Body of pancreas (tissue), 4 donors: ENCODE measurements at regions not wholly inside any gene's neighbourhood (a gene's known extent, or its start where the extent isn't known, plus 50 kb on each side); places are given as distances from the start of the nearest gene placed in this dataset.

Experiments used
- ATAC-seq: fragments of 150-250 bp; one replicate; pipeline ENCODE4 v1.9.1; 2016
- DNase-seq, 4 donors: peaks; one replicate each; pipeline ENCODE4 v3.0.0-alpha.2; 2019
- H3K27ac ChIP-seq, 4 donors: fragments of 200-600 bp; sonication (generic); 1 replicate in 3 of 4; 2 replicates in 1 of 4; pipeline versions ENCODE4 v1.5.1 to v1.6.1; 2016 to 2019; ENCODE audit warnings: mild to moderate bottlenecking in 1 of 4, mixed read lengths in 1 of 4, moderate library complexity in 1 of 4
- H3K27me3 ChIP-seq, 2 donors: fragments of 200-600 bp; sonication (generic); one replicate each; pipeline ENCODE4 v1.6.0; 2016; ENCODE audit warnings: mild to moderate bottlenecking in 1 of 2
- H3K36me3 ChIP-seq, 2 donors: fragments of 200-600 bp; sonication (generic); replicated peaks in 1 of 2; 2 replicates each; pipeline ENCODE4 v1.5.1; 2016; ENCODE audit warnings: low read depth in 2 of 2; ENCODE audit not compliant: insufficient read depth in 1 of 2
- H3K4me1 ChIP-seq: fragments of 200-600 bp; sonication (generic); one replicate; pipeline ENCODE4 v1.6.0; 2016
- H3K4me3 ChIP-seq, 2 donors: fragments of 200-600 bp; sonication (generic); 1 replicate in 1 of 2; 2 replicates in 1 of 2; pipeline ENCODE4 v1.5.1; 2016 to 2019
- H3K9me3 ChIP-seq, 3 donors: fragments of 200-600 bp; sonication (generic); 1 replicate in 2 of 3; 2 replicates in 1 of 3; pipeline ENCODE4 v1.5.1; 2016
- POLR2A ChIP-seq, 3 donors: fragments of 450-650 bp; IDR thresholded peaks; one replicate each; pipeline ENCODE4 v1.6.1; 2016; ENCODE audit warnings: antibody characterized with exemption in 3 of 3, mild to moderate bottlenecking in 2 of 3
- WGBS, 2 donors: methylation state at CpG; one replicate each; pipeline ENCODE4 v1.1.5; 2017; 5-methylcytosine and 5-hydroxymethylcytosine counted together
- intact Hi-C: fragments of 100-400 bp; cut with DNase I; formaldehyde crosslinking; loops from one replicate; pipeline ENCODE4 v1.15.1; 2023
- TF ChIP-seq, protein P1 (sequence below), 7 experiments: fragments of 450-650 bp in 4 of 7; fragments of 200-600 bp in 3 of 7; sonication (generic) in 3 of 7; IDR thresholded peaks; one replicate each; pipeline ENCODE4 v1.5.1; 2016 to 2019; ENCODE audit warnings: antibody characterized with exemption in 7 of 7

- Histone ChIP-seq H3K36me3 (no peaks in the 10 kb centered on the region), H3K27me3 (no peaks in the 10 kb centered on the region), H3K4me1 (no peaks in the 10 kb centered on the region), H3K27ac (no peak overlapping the region), H3K9me3 (no peaks in the 10 kb centered on the region), H3K4me3 (no peak overlapping the region)
- intact Hi-C loops, result no loop called here
- ATAC-seq, result no peak
- 83 to 89% methylated on average over 12 of the region's 12 CpGs for WGBS, 2 donors
- TF ChIP-seq POLR2A (IDR thresholded peaks at IDR 0.05), result no peak
- TF ChIP-seq, protein P1, sequence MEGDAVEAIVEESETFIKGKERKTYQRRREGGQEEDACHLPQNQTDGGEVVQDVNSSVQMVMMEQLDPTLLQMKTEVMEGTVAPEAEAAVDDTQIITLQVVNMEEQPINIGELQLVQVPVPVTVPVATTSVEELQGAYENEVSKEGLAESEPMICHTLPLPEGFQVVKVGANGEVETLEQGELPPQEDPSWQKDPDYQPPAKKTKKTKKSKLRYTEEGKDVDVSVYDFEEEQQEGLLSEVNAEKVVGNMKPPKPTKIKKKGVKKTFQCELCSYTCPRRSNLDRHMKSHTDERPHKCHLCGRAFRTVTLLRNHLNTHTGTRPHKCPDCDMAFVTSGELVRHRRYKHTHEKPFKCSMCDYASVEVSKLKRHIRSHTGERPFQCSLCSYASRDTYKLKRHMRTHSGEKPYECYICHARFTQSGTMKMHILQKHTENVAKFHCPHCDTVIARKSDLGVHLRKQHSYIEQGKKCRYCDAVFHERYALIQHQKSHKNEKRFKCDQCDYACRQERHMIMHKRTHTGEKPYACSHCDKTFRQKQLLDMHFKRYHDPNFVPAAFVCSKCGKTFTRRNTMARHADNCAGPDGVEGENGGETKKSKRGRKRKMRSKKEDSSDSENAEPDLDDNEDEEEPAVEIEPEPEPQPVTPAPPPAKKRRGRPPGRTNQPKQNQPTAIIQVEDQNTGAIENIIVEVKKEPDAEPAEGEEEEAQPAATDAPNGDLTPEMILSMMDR (IDR thresholded peaks at IDR 0.05), result no peak
- DNase-seq, result no peak
Observed at GRCh38 chr1:218751208-218751948, 406.2 kb downstream of the TGFB2 start.

DNA sequence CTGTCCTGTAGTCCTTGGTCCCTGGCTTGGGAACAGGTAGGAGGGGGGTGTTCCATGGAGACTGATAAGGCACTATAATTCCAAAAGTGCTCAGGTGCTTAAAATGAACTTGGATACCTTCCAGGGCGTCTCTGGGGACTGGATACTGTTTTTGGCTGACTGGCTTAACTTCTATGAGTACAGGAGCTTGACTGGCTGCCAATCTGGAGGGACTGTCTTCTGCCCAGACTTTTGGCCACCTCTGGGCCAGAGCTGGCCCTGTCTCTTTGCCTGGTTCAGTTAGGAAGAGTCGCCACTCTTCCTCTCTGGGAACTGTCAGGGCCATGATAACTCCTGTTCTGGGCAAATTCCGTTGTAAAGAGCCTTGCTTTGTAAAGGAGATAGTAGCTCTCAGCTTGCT is 407.0 kb downstream of the TGFB2 start:
- Histone ChIP-seq H3K4me1 (no peaks in the 10 kb centered on the region), H3K36me3 (no peaks in the 10 kb centered on the region), H3K4me3 (no peak overlapping the region), H3K27ac (no peak overlapping the region), H3K9me3 (no peaks in the 10 kb centered on the region), H3K27me3 (no peaks in the 10 kb centered on the region)
- ATAC-seq, result no peak
- intact Hi-C loops, result no loop called here
- no peak for DNase-seq
- TF ChIP-seq, protein P1 (IDR thresholded peaks at IDR 0.05), result no peak
- no peak for TF ChIP-seq POLR2A (IDR thresholded peaks at IDR 0.05)
- 39 to 43% methylated on average over 3 of the region's 3 CpGs for WGBS, 2 donors

DNA sequence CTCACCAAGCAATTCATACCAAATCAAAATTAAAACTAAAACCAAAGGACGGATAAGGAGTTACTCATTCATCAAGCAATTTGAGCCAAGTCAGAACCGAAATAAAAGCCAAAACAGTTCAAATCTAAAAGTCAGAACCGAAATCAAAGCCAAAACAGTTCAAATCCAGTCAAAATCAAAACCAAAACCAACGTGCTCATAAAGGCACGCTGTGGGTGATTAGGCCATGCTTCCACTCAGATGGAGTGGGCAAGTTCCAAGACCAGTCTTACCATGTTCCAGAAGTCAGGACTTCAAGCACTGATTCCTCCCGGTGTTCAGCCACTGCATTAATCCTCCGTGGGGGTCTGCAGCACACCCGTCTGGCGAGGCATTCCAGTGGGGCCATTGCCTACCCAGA is 409.3 kb downstream of the TGFB2 start:
- no peak for DNase-seq
- Histone ChIP-seq H3K9me3 (no peaks in the 10 kb centered on the region), H3K4me3 (no peak overlapping the region), H3K27me3 (no peaks in the 10 kb centered on the region), H3K36me3 (no peaks in the 10 kb centered on the region), H3K4me1 (no peaks in the 10 kb centered on the region), H3K27ac (no peak overlapping the region)
- 85 to 88% methylated on average over 9 of the region's 9 CpGs for WGBS, 2 donors
- intact Hi-C loops, result no loop called here
- no peak for ATAC-seq
- TF ChIP-seq POLR2A (IDR thresholded peaks at IDR 0.05), result no peak
- TF ChIP-seq, protein P1 (IDR thresholded peaks at IDR 0.05), result no peak

GRCh38 chr1:218755128-218755527 is 410.0 kb downstream of the TGFB2 start:
- H3K4me3 ChIP-seq, result no peak overlapping the region
- H3K27me3 ChIP-seq, result no peaks in the 10 kb centered on the region
- no peak overlapping the region for H3K27ac ChIP-seq
- ATAC-seq (no peak), DNase-seq (no peak)
- H3K4me1 ChIP-seq, result no peaks in the 10 kb centered on the region
- TF ChIP-seq, protein P1 (IDR thresholded peaks at IDR 0.05), result no peak
- no peak for TF ChIP-seq POLR2A (IDR thresholded peaks at IDR 0.05)
- WGBS, 2 donors, result 77 to 78% methylated on average over 3 of the region's 3 CpGs
- no peaks in the 10 kb centered on the region for H3K9me3 ChIP-seq
- intact Hi-C loops, result no loop called here
- no peaks in the 10 kb centered on the region for H3K36me3 ChIP-seq

DNA sequence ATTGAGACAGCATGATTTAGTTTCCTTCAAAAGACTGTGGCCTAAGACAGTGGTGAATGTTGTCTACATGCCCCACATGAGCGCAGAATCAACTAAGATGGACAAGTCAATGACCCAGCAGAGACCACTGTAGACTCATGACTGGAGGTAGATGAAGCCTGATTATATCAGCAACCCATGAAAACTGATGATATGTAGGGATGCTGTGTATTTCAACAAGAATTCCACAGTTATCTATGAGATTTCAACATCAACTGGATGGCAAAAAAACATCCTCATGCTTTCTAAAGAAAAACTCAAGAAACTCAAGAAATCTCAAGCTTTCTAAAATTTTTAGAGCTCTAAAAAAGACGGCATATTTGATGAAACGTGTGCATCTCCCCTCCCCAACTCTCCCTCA is 413.9 kb upstream of the LYPLAL1 start:
- H3K9me3 ChIP-seq, result no peaks in the 10 kb centered on the region
- 76 to 91% methylated on average over 3 of the region's 3 CpGs for WGBS, 2 donors
- ATAC-seq, result no peak
- DNase-seq, result no peak
- intact Hi-C loops, result no loop called here
- H3K27ac ChIP-seq, result no peak overlapping the region
- no peak overlapping the region for H3K4me3 ChIP-seq
- H3K27me3 ChIP-seq, result no peaks in the 10 kb centered on the region
- no peak for TF ChIP-seq POLR2A (IDR thresholded peaks at IDR 0.05)
- TF ChIP-seq, protein P1 (IDR thresholded peaks at IDR 0.05), result no peak
- H3K36me3 ChIP-seq, result no peaks in the 10 kb centered on the region
- H3K4me1 ChIP-seq, result no peaks in the 10 kb centered on the region
